ENCODE measurements at regions not wholly inside any gene's neighbourhood (a gene's known extent, or its start where the extent isn't known, plus 50 kb on each side); places are given as distances from the start of the nearest gene placed in this dataset.

GRCh38 chr12:67797753-67798152 is 149.2 kb downstream of the DYRK2 start:
- POLR2A ChIA-PET (ENCODE audit: low non-redundant PET) = no interaction called here
- no peak for TF ChIP-seq CTCF (conservative IDR thresholded peaks at IDR 0.05; ENCODE audit: low read depth)
- no peak overlapping the region for H3K27ac ChIP-seq
- CTCF ChIA-PET = no interaction called here
- DNase-seq (ENCODE audit: low spot score) = no peak

- no peak overlapping the region for H3K27ac ChIP-seq
- ChIA-PET CTCF (interaction anchor here (0.7 kb wide), 1 partner anchor 230 kb away, joined by 3 read pairs; no protein-coding TSS in a partner anchor), POLR2A (ENCODE audit: low non-redundant PET) (no interaction called here)
- DNase-seq (ENCODE audit: low spot score) = no peak
- no peak for TF ChIP-seq CTCF (conservative IDR thresholded peaks at IDR 0.05; ENCODE audit: low read depth)
These were observed 150.2 kb downstream of the DYRK2 start for GRCh38 chr12:67798768-67799167.

GRCh38 chr12:67802731-67803130 is 154.2 kb downstream of the DYRK2 start:
- no peak for DNase-seq (ENCODE audit: low spot score)
- no peak overlapping the region for H3K27ac ChIP-seq
- TF ChIP-seq CTCF (conservative IDR thresholded peaks at IDR 0.05; ENCODE audit: low read depth) = no peak
- CTCF ChIA-PET = no interaction called here
- POLR2A ChIA-PET (ENCODE audit: low non-redundant PET) = no interaction called here

- POLR2A ChIA-PET (ENCODE audit: low non-redundant PET) = no interaction called here
- TF ChIP-seq CTCF (conservative IDR thresholded peaks at IDR 0.05; ENCODE audit: low read depth) = no peak
- CTCF ChIA-PET = no interaction called here
- DNase-seq (ENCODE audit: low spot score) = no peak
- H3K27ac ChIP-seq = no peak overlapping the region
These were observed 154.9 kb downstream of the DYRK2 start for GRCh38 chr12:67803278-67803993.

GRCh38 chr12:67804168-67804567 is 155.6 kb downstream of the DYRK2 start:
- no peak for DNase-seq (ENCODE audit: low spot score)
- no peak overlapping the region for H3K27ac ChIP-seq
- POLR2A ChIA-PET (ENCODE audit: low non-redundant PET) = no interaction called here
- TF ChIP-seq CTCF (conservative IDR thresholded peaks at IDR 0.05; ENCODE audit: low read depth) = no peak
- CTCF ChIA-PET = no interaction called here

- H3K27ac ChIP-seq = no peak overlapping the region
- CTCF ChIA-PET = no interaction called here
- DNase-seq (ENCODE audit: low spot score) = no peak
- POLR2A ChIA-PET (ENCODE audit: low non-redundant PET) = no interaction called here
- TF ChIP-seq CTCF (conservative IDR thresholded peaks at IDR 0.05; ENCODE audit: low read depth) = no peak
These were observed 159.3 kb downstream of the DYRK2 start for GRCh38 chr12:67807814-67808213.
